Cortex of kidney (tissue), 1 donor: ENCODE measurements at regions not wholly inside any gene's neighbourhood (a gene's known extent, or its start where the extent isn't known, plus 50 kb on each side); places are given as distances from the start of the nearest gene placed in this dataset.
"Not testable (repeated sequence)": the region's sequence is repeated elsewhere in the genome, so short reads cannot be mapped to it uniquely, and the experiment has no call there.

ENCODE experiments used
- DNase-seq: peaks from one replicate; lab custom pipeline; 2025; lab: John Stamatoyannopoulos, UW

GRCh38 chr21:39082656-39083376, 100.4 kb downstream of the PSMG1 start:
- no peak for DNase-seq

- no peak for DNase-seq
Observed at GRCh38 chr21:39080366-39080765, 102.9 kb downstream of the PSMG1 start.

- DNase-seq = no peak
Observed at GRCh38 chr21:39079617-39080016, 103.6 kb downstream of the PSMG1 start.

GRCh38 chr21:39078322-39079065, 104.8 kb downstream of the PSMG1 start:
- no peak for DNase-seq

GRCh38 chr21:39077876-39078275, 105.4 kb downstream of the PSMG1 start:
- no peak for DNase-seq

GRCh38 chr21:39074508-39074907, 108.7 kb downstream of the PSMG1 start:
- DNase-seq = no peak

GRCh38 chr21:39073717-39074116, 109.5 kb downstream of the PSMG1 start:
- DNase-seq = no peak

- DNase-seq = no peak
Observed at GRCh38 chr21:39073063-39073462, 110.2 kb downstream of the PSMG1 start.

GRCh38 chr21:39072468-39072867, 110.8 kb downstream of the PSMG1 start:
- DNase-seq = no peak

GRCh38 chr21:39071623-39072214, 111.5 kb downstream of the PSMG1 start:
- no peak for DNase-seq

GRCh38 chr21:39069856-39070255, 113.4 kb downstream of the PSMG1 start:
- DNase-seq = not testable (repeated sequence)

GRCh38 chr21:39066829-39067780, 116.1 kb downstream of the PSMG1 start:
- DNase-seq = no peak

- no peak for DNase-seq
Observed at GRCh38 chr21:39065917-39066316, 117.3 kb downstream of the PSMG1 start.

GRCh38 chr21:39064325-39065012, 118.8 kb downstream of the PSMG1 start:
- no peak for DNase-seq

- DNase-seq = no peak
Observed at GRCh38 chr21:39063517-39063916, 119.7 kb downstream of the PSMG1 start.

- no peak for DNase-seq
Observed at GRCh38 chr21:39062196-39062595, 121.1 kb downstream of the PSMG1 start.

GRCh38 chr21:39061766-39062165, 121.5 kb downstream of the PSMG1 start:
- no peak for DNase-seq

- no peak for DNase-seq
Observed at GRCh38 chr21:39060485-39061083, 122.7 kb downstream of the PSMG1 start.

GRCh38 chr21:39057121-39057520, 126.1 kb downstream of the PSMG1 start:
- no peak for DNase-seq

- no peak for DNase-seq
Observed at GRCh38 chr21:39056636-39057035, 126.6 kb downstream of the PSMG1 start.
